ENCODE measurements at regions not wholly inside any gene's neighbourhood (a gene's known extent, or its start where the extent isn't known, plus 50 kb on each side); places are given as distances from the start of the nearest gene placed in this dataset.

GRCh38 chr7:47191316-47191715 lies 390.6 kb downstream of the TNS3 start:
- intact Hi-C loops (cut with DNase I, micrococcal nuclease) = no loop called here
- POLR2A ChIA-PET = no interaction called here

GRCh38 chr7:47190462-47190861 lies 391.4 kb downstream of the TNS3 start:
- Mint-ChIP-seq H3K4me3 (no peak overlapping the region), H3K27ac (no peak overlapping the region), H3K9me3 (no peaks in the 10 kb centered on the region), H3K36me3 (ENCODE audit: low read depth) (no peaks in the 10 kb centered on the region), H3K27me3 (no peaks in the 10 kb centered on the region), H3K4me1 (ENCODE audit: low read depth) (no peaks in the 10 kb centered on the region)
- CTCF ChIA-PET = no interaction called here
- DNase-seq = no peak
- Histone ChIP-seq H3K27ac (ENCODE audit: low read depth in 1 of 2, low read length in 2 of 2) (no peak overlapping the region), H3K4me3 (ENCODE audit: low read length) (no peak overlapping the region), H3K9me3 (ENCODE audit: control insufficient read depth in 1 of 2, insufficient read depth in 1 of 2, low read length in 2 of 2) (peaks cover 0 to 6% of the 10 kb centered on the region in 2 experiments), H3K27me3 (ENCODE audit: control insufficient read depth in 1 of 2, insufficient read depth in 2 of 2, low read length in 2 of 2) (no peaks in the 10 kb centered on the region), H3K36me3 (ENCODE audit: insufficient read depth, low read length) (no peaks in the 10 kb centered on the region), H3K4me1 (ENCODE audit: insufficient read depth, low read length) (no peaks in the 10 kb centered on the region)
- POLR2A ChIA-PET = no interaction called here
- no peak for TF ChIP-seq CTCF (IDR thresholded peaks at IDR 0.05)
- no peak for ATAC-seq (ENCODE audit: poor library complexity)
- intact Hi-C loops (cut with DNase I, micrococcal nuclease) = no loop called here

More at GRCh38 chr7:47191316-47191715, 390.6 kb downstream of the TNS3 start:
- Mint-ChIP-seq H3K9me3 (no peaks in the 10 kb centered on the region), H3K4me3 (no peak overlapping the region), H3K27ac (no peak overlapping the region), H3K27me3 (no peaks in the 10 kb centered on the region), H3K36me3 (ENCODE audit: low read depth) (no peaks in the 10 kb centered on the region), H3K4me1 (ENCODE audit: low read depth) (no peaks in the 10 kb centered on the region)
- H3K4me3 ChIP-seq (ENCODE audit: low read length) = no peak overlapping the region
- H3K36me3 ChIP-seq (ENCODE audit: insufficient read depth, low read length) = no peaks in the 10 kb centered on the region
- H3K9me3 ChIP-seq (ENCODE audit: control insufficient read depth in 1 of 2, insufficient read depth in 1 of 2, low read length in 2 of 2) = peaks cover 0 to 10% of the 10 kb centered on the region in 2 experiments
- no peak for TF ChIP-seq CTCF (IDR thresholded peaks at IDR 0.05)
- no peak overlapping the region for H3K27ac ChIP-seq (ENCODE audit: low read depth in 1 of 2, low read length in 2 of 2)
- DNase-seq (no peak), ATAC-seq (ENCODE audit: poor library complexity) (no peak)
- no peaks in the 10 kb centered on the region for H3K27me3 ChIP-seq (ENCODE audit: control insufficient read depth in 1 of 2, insufficient read depth in 2 of 2, low read length in 2 of 2)
- H3K4me1 ChIP-seq (ENCODE audit: insufficient read depth, low read length) = no peaks in the 10 kb centered on the region
- CTCF ChIA-PET = no interaction called here

DNA sequence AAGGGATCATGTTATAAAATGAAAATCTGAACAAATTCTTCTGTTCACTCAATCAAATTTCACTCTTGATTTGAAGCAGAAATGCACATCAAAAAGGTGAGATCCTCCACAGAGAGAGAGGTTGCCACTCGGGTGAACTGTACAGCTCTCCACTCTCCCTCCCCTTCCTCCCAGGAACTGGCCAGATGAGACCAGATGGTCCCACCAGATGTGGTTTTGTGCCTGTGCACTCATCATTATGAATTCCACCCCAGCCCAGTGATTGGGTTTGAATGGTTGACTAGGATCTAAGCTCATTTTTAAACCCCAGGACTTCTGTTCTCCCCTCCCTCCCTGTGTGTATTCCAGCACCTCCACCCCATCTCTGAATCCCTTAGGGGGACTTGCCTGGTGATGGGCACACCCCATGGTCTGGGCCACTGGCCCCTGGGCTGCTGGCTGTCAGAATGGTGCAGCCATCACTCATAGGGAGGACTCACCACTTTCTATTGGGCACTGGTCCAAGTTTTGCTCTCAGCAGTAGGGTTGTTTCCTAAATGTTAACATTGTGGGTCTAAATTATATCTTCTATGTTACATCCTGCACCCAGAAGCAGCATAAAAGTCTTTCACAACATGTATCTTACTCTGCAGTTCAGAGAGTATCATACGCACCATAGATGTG lies 393.1 kb downstream of the TNS3 start:
- Mint-ChIP-seq H3K9me3 (no peaks in the 10 kb centered on the region), H3K27me3 (no peaks in the 10 kb centered on the region), H3K4me1 (ENCODE audit: low read depth) (no peaks in the 10 kb centered on the region), H3K27ac (no peak overlapping the region), H3K4me3 (no peak overlapping the region), H3K36me3 (ENCODE audit: low read depth) (no peaks in the 10 kb centered on the region)
- Histone ChIP-seq H3K27ac (ENCODE audit: low read depth in 1 of 2, low read length in 2 of 2) (no peak overlapping the region), H3K36me3 (ENCODE audit: insufficient read depth, low read length) (no peaks in the 10 kb centered on the region), H3K9me3 (ENCODE audit: control insufficient read depth in 1 of 2, insufficient read depth in 1 of 2, low read length in 2 of 2) (peaks cover 0 to 6% of the 10 kb centered on the region in 2 experiments), H3K4me3 (ENCODE audit: low read length) (no peak overlapping the region), H3K4me1 (ENCODE audit: insufficient read depth, low read length) (no peaks in the 10 kb centered on the region), H3K27me3 (ENCODE audit: control insufficient read depth in 1 of 2, insufficient read depth in 2 of 2, low read length in 2 of 2) (no peaks in the 10 kb centered on the region)
- no peak for TF ChIP-seq CTCF (IDR thresholded peaks at IDR 0.05)
- POLR2A ChIA-PET = interaction anchor here (0.6 kb wide), 1 partner anchor 944 kb away, joined by 3 read pairs; no protein-coding TSS in a partner anchor
- ATAC-seq (ENCODE audit: poor library complexity) (no peak), DNase-seq (no peak)
- CTCF ChIA-PET = no interaction called here
- intact Hi-C loops (cut with DNase I, micrococcal nuclease) = no loop called here

All from CD4-positive, alpha-beta T cell (primary cell).